ENCODE measurements at regions not wholly inside any gene's neighbourhood (a gene's known extent, or its start where the extent isn't known, plus 50 kb on each side); places are given as distances from the start of the nearest gene placed in this dataset.

- H3K36me3 Mint-ChIP-seq (ENCODE audit: low read depth): no peaks in the 10 kb centered on the region
- intact Hi-C loops (cut with DNase I, micrococcal nuclease): no loop called here
- CTCF ChIA-PET: no interaction called here
- no peaks in the 10 kb centered on the region for H3K4me1 Mint-ChIP-seq (ENCODE audit: low read depth)
- Histone ChIP-seq H3K27ac (ENCODE audit: low read depth in 1 of 2, low read length in 2 of 2) (no peak overlapping the region), H3K4me3 (ENCODE audit: low read length) (no peak overlapping the region), H3K4me1 (ENCODE audit: insufficient read depth, low read length) (no peaks in the 10 kb centered on the region), H3K27me3 (ENCODE audit: control insufficient read depth in 1 of 2, insufficient read depth in 2 of 2, low read length in 2 of 2) (peaks cover 2 to 4% of the 10 kb centered on the region in 2 experiments), H3K36me3 (ENCODE audit: insufficient read depth, low read length) (no peaks in the 10 kb centered on the region), H3K9me3 (ENCODE audit: control insufficient read depth in 1 of 2, insufficient read depth in 1 of 2, low read length in 2 of 2) (peaks cover 0 to 5% of the 10 kb centered on the region in 2 experiments)
- TF ChIP-seq CTCF (IDR thresholded peaks at IDR 0.05): no peak
- POLR2A ChIA-PET: no interaction called here
- H3K27ac Mint-ChIP-seq: no peak overlapping the region
- DNase-seq (no peak), ATAC-seq (ENCODE audit: poor library complexity) (no peak)
- H3K4me3 Mint-ChIP-seq: no peak overlapping the region
- H3K27me3 Mint-ChIP-seq: peaks cover 12% of the 10 kb centered on the region
- H3K9me3 Mint-ChIP-seq: no peaks in the 10 kb centered on the region
These were observed 152.1 kb upstream of the ISX start for GRCh38 chr22:34913826-34914225.

DNA sequence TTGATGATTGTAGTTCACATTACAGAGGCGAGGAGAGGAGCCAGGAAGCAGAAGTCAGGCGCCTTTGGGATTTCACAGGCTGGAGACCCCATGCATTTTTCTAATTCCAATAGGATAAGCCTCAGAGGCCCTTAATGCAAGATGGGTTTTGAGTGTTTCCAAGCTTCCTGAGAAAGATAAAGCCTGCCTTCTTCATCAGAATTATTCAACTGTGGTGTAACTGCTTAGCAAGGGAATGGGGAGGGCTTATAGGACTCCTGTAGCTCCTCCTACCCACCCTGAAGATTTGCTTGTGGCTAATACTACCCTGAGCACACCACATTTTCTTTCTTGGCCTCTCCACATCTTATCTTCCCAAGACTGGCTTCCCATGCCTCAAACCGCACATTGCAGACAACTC, 151.1 kb upstream of the ISX start:
- peaks cover 12% of the 10 kb centered on the region for H3K27me3 Mint-ChIP-seq
- TF ChIP-seq CTCF (IDR thresholded peaks at IDR 0.05): no peak
- intact Hi-C loops (cut with DNase I, micrococcal nuclease): no loop called here
- H3K36me3 ChIP-seq (ENCODE audit: insufficient read depth, low read length): no peaks in the 10 kb centered on the region
- H3K27ac ChIP-seq (ENCODE audit: low read depth in 1 of 2, low read length in 2 of 2): no peak overlapping the region
- ChIA-PET CTCF (interaction anchor here (0.5 kb wide), 1 partner anchor 250 kb away, joined by 3 read pairs; no protein-coding TSS in a partner anchor), POLR2A (no interaction called here)
- H3K4me1 Mint-ChIP-seq (ENCODE audit: low read depth): no peaks in the 10 kb centered on the region
- H3K27ac Mint-ChIP-seq: no peak overlapping the region
- DNase-seq: no peak
- ATAC-seq (ENCODE audit: poor library complexity): no peak
- H3K27me3 ChIP-seq (ENCODE audit: control insufficient read depth in 1 of 2, insufficient read depth in 2 of 2, low read length in 2 of 2): peaks cover 2 to 4% of the 10 kb centered on the region in 2 experiments
- H3K4me3 Mint-ChIP-seq: no peak overlapping the region
- H3K4me3 ChIP-seq (ENCODE audit: low read length): no peak overlapping the region
- no peaks in the 10 kb centered on the region for H3K36me3 Mint-ChIP-seq (ENCODE audit: low read depth)
- H3K4me1 ChIP-seq (ENCODE audit: insufficient read depth, low read length): no peaks in the 10 kb centered on the region
- H3K9me3 ChIP-seq (ENCODE audit: control insufficient read depth in 1 of 2, insufficient read depth in 1 of 2, low read length in 2 of 2): peaks cover 0 to 5% of the 10 kb centered on the region in 2 experiments
- no peaks in the 10 kb centered on the region for H3K9me3 Mint-ChIP-seq

GRCh38 chr22:34917239-34917638, 148.7 kb upstream of the ISX start:
- Histone ChIP-seq H3K9me3 (ENCODE audit: control insufficient read depth in 1 of 2, insufficient read depth in 1 of 2, low read length in 2 of 2) (peaks cover 0 to 5% of the 10 kb centered on the region in 2 experiments), H3K4me3 (ENCODE audit: low read length) (no peak overlapping the region), H3K27me3 (ENCODE audit: control insufficient read depth in 1 of 2, insufficient read depth in 2 of 2, low read length in 2 of 2) (peaks cover 0 to 4% of the 10 kb centered on the region in 2 experiments), H3K36me3 (ENCODE audit: insufficient read depth, low read length) (no peaks in the 10 kb centered on the region), H3K4me1 (ENCODE audit: insufficient read depth, low read length) (no peaks in the 10 kb centered on the region), H3K27ac (ENCODE audit: low read depth in 1 of 2, low read length in 2 of 2) (no peak overlapping the region)
- Mint-ChIP-seq H3K36me3 (ENCODE audit: low read depth) (no peaks in the 10 kb centered on the region), H3K9me3 (no peaks in the 10 kb centered on the region), H3K27me3 (peaks cover 12% of the 10 kb centered on the region), H3K27ac (no peak overlapping the region), H3K4me3 (no peak overlapping the region), H3K4me1 (ENCODE audit: low read depth) (no peaks in the 10 kb centered on the region)
- ATAC-seq (ENCODE audit: poor library complexity) (no peak), DNase-seq (no peak)
- no peak for TF ChIP-seq CTCF (IDR thresholded peaks at IDR 0.05)
- ChIA-PET POLR2A (no interaction called here), CTCF (no interaction called here)
- intact Hi-C loops (cut with DNase I, micrococcal nuclease): no loop called here
